ENCODE measurements at regions not wholly inside any gene's neighbourhood (a gene's known extent, or its start where the extent isn't known, plus 50 kb on each side); places are given as distances from the start of the nearest gene placed in this dataset.

GRCh38 chr12:127883013-127883412 is 384.0 kb upstream of the TMEM132C start:
- Histone ChIP-seq H4K20me1 (replicated peaks in 1 of 2; ENCODE audit: control insufficient read depth in 1 of 2, insufficient read depth in 2 of 2, low read length in 2 of 2) (no peaks in the 10 kb centered on the region), H3K23ac (ENCODE audit: insufficient read length) (no peak overlapping the region), H2BK20ac (ENCODE audit: low read length) (no peak overlapping the region), H3K18ac (ENCODE audit: extremely low read depth, low read length) (no peak overlapping the region), H3K9me3 (ENCODE audit: insufficient read depth in 2 of 2, low read depth in 1 of 2, low read length in 1 of 2) (no peaks in the 10 kb centered on the region), H4K8ac (ENCODE audit: extremely low read depth, insufficient read depth, low read length) (no peak overlapping the region), H3K4ac (replicated peaks; ENCODE audit: insufficient read length, low read depth, low read length) (no peak overlapping the region), H2AK5ac (ENCODE audit: low read depth, low read length) (no peak overlapping the region), H3K4me1 (replicated peaks in 1 of 4; ENCODE audit: control insufficient read depth in 3 of 4, insufficient read depth in 4 of 4, low read length in 3 of 4) (peaks cover 0 to 2% (median under 1%) of the 10 kb centered on the region in 4 experiments; a peak in 2 of 7 replicates), H4K91ac (replicated peaks; ENCODE audit: insufficient read length, low read length) (no peak overlapping the region), H2BK120ac (replicated peaks; ENCODE audit: low read depth, low read length) (no peak overlapping the region), H3K27me3 (replicated peaks in 1 of 4; ENCODE audit: control insufficient read depth in 3 of 4, extremely low read depth in 1 of 4, insufficient read depth in 3 of 4, low read length in 3 of 4) (no peaks in the 10 kb centered on the region), H3K56ac (replicated peaks; ENCODE audit: insufficient read length, low read depth, low read length) (no peak overlapping the region), H2AFZ (ENCODE audit: low read length) (no peak overlapping the region), H2BK15ac (ENCODE audit: low read length) (no peak overlapping the region), H4K5ac (ENCODE audit: insufficient read length, low read depth, low read length) (no peak overlapping the region), H3K27ac (ENCODE audit: low read depth, low read length) (no peak overlapping the region), H3K79me1 (ENCODE audit: low read depth, low read length) (no peaks in the 10 kb centered on the region), H3K4me2 (ENCODE audit: insufficient read depth in 1 of 2, low read depth in 2 of 2, low read length in 2 of 2) (no peak overlapping the region), H3K9ac (replicated peaks in 1 of 4; ENCODE audit: extremely low read depth in 1 of 4, low read depth in 3 of 4, low read length in 3 of 4) (no peak overlapping the region), H3K23me2 (ENCODE audit: low read depth, low read length) (no peaks in the 10 kb centered on the region; the same call in 1 of the 2 replicates), H3K79me2 (ENCODE audit: control insufficient read depth in 1 of 2, insufficient read depth in 2 of 2, low read length in 2 of 2) (no peaks in the 10 kb centered on the region), H3K36me3 (ENCODE audit: control insufficient read depth in 2 of 4, insufficient read depth in 4 of 4, low read length in 3 of 4) (no peaks in the 10 kb centered on the region), H3K4me3 (ENCODE audit: extremely low read depth in 1 of 4, insufficient read depth in 2 of 4, low read depth in 3 of 4, low read length in 4 of 4) (no peak overlapping the region), H2BK5ac (ENCODE audit: low read depth, low read length) (no peak overlapping the region), H2BK12ac (ENCODE audit: low read depth, low read length) (no peak overlapping the region), H3K14ac (ENCODE audit: insufficient read length) (no peak overlapping the region)
- FAIRE-seq: no peak
- ChIA-PET CTCF (ENCODE audit: partially characterized antibody) (no interaction called here), POLR2A (ENCODE audit: partially characterized antibody) (no interaction called here)
- WGBS, 2 experiments (ENCODE audit: extremely low coverage in 1 of 2, insufficient coverage in 1 of 2, insufficient read length in 1 of 2, insufficient replicate concordance in 2 of 2, low coverage in 1 of 2, low lambda C conversion rate in 2 of 2, missing lambda C conversion rate in 1 of 2): 88% methylated on average over 1 of the region's 1 CpG; no CpG with 5 or more reads in 1 of the 2 experiments
- no peak for TF ChIP-seq SIN3A (conservative IDR thresholded peaks at IDR 0.05 in 1 of 2, IDR thresholded peaks at IDR 0.05 in 1 of 2; ENCODE audit: low read depth in 1 of 2, low read length in 2 of 2)
- no peak for DNase-seq (ENCODE audit: low read depth in 1 of 2, low spot score in 2 of 2)
